ENCODE measurements at regions not wholly inside any gene's neighbourhood (a gene's known extent, or its start where the extent isn't known, plus 50 kb on each side); places are given as distances from the start of the nearest gene placed in this dataset.
A peak's percentile ranks its signal among the peaks of the same experiment; 100 is the strongest.
"Not testable (repeated sequence)": the region's sequence is repeated elsewhere in the genome, so short reads cannot be mapped to it uniquely, and the experiment has no call there.

DNA sequence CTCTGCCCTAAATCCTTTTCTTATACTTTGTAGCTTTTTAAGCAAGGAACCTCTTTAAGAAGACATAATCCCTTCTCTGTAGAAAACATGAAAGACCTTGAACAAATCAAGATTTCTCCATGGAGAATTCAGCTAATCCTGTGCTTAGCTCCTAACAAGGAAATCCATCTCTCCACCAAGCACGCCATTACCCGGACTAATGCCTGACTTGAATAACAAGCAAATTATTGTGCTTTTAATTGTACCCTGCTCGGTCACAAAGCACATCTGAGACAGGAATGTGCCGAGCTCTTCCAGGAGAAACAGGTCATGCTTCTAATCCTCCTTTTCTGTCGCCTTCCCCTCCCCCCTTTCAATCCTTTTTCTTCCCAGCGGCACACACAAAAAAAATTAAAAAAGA, 141.3 kb downstream of the PSAT1 start:
- no peak for DNase-seq (ENCODE audit: low spot score)

DNA sequence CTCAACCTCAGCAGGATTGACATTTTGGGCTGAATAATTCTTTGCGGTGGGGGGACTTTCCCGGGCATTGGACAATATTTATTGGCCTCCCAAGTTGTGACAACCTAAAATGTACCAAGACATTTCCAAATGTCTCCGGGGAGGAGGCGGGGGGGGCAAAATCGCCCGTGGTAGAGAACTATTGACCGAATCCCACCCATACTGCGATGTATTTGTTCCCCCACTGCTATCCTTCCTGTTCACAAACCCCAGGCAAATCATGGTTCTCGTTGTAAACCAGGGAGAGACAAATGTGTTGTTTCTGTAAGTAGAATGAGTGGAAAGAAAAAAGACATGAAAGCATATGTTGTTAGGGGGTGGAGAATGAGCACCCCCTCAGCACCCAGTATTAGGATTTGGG, 141.9 kb downstream of the PSAT1 start:
- no peak for DNase-seq (ENCODE audit: low spot score)

GRCh38 chr9:78439190-78439865, 142.4 kb downstream of the PSAT1 start:
- DNase-seq (ENCODE audit: low spot score): peak; percentile 88

DNA sequence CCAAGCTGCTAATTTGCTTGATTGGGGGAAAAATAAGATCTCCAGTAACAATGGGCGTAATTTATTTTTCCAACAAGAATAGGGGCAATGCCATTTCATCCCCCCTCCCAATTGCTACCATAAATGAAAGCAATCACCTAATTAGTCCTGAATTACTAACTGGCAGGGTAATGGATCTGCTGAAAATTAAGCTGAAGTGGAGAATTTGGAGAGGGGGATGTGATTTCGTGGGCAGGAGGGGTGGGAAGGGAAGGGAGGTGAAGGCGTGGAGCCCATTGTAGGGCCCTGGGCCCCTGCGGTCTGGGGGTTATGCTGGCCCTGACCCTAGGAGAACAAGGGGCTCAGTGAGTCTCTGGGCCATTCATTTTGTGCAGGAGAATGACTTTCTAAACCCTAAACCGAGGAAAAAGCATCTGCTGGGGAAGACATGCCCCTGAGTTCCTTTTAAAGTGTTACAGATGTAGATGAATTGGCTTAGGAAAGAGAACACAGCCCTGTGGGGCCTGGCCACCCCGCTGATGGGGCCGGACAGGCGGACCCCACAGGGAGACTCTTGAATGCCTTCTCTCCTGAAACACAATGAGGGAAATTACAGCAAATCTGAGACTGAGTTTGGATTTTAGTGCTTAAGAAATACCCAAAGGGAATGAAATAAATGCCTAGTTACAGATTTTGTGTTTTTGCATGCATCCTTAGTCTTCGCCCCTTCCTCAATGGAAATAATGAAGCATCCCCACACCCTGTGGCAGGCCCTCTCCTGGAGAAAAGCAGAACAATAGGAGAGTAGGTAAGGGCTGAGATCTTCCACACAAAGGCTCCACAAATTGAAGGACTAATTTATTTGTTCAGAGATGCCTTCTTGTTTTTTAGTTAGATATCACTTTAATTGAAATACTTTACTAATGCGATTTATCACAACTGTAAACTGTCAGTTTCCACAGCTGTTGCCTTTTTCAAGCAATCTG, 143.2 kb downstream of the PSAT1 start:
- DNase-seq (ENCODE audit: low spot score): no peak

- DNase-seq (ENCODE audit: low spot score): no peak
Observed at GRCh38 chr9:78441396-78441795, 144.5 kb downstream of the PSAT1 start.

DNA sequence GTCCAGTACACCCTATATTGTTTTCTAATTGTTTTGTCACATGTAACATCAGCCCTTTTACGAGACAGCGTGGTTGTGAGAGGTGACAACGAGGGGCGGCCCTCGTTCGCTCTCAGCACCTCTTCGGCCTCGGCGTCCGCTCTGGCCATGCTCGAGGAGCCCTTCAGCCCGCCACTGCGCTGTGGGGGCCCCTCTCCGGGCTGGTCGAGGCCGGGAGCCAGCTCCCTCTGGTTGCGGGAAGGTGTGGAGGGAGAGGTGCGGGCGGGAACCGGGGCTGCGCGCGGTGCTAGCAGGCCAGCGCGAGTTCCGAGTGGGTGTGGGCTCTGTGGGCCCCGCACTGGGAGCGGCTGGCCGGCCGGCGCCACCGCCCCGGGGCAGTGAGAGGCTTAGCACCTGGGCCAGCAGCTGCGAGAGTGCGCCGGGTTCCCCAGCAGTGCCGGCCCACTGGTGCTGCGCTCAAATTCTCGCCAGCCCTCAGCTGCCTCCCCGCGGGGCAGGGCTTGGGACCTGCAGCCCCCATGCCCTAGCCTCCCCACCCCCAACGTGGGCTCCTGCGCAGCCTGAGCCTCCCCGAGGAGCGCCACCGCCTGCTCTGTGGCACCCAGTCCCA, 145.0 kb downstream of the PSAT1 start:
- DNase-seq (ENCODE audit: low spot score): no peak

DNA sequence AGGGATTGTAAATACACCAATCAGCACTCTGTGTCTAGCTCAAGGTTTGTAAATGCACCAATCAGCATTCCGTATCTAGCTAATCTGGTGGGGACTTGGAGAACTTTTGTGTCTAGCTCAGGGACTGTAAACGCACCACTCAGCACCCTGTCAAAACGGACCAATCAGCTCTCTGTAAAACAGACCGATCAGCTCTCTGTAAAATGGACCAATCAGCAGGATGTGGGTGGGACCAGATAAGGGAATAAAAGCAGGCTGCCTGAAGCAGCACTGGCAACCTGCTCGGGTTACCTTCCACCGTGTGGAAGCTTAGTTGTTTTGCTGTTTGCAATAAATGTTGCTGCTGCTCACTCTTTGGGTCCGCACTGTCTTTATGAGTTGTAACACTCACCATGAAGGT, 145.7 kb downstream of the PSAT1 start:
- not testable (repeated sequence) for DNase-seq (ENCODE audit: low spot score)

GRCh38 chr9:78443946-78444345, 147.0 kb downstream of the PSAT1 start:
- DNase-seq (ENCODE audit: low spot score): no peak

- DNase-seq (ENCODE audit: low spot score): peak; percentile 17
Observed at GRCh38 chr9:78448960-78449673, 152.2 kb downstream of the PSAT1 start.

DNA sequence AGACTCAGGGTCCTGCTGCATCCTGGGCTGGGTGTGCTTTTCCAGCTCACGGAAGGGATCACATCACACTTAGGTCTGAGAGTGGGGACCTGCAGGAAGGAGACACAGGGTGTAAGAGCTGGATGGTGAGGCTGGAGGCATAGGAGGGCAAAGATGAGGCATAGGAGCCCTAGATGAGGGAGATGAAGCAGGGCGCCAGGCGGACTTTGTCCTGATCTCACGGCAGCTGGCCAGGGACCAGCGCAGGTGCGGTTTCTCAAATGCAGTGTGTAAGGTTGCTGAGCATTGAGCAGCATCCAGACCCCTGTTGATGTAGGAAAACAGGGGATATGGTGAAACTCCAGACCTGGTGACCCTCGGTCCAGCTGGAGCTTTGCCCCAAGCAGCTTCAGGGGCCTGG, 156.5 kb downstream of the PSAT1 start:
- DNase-seq (ENCODE audit: low spot score): no peak

DNA sequence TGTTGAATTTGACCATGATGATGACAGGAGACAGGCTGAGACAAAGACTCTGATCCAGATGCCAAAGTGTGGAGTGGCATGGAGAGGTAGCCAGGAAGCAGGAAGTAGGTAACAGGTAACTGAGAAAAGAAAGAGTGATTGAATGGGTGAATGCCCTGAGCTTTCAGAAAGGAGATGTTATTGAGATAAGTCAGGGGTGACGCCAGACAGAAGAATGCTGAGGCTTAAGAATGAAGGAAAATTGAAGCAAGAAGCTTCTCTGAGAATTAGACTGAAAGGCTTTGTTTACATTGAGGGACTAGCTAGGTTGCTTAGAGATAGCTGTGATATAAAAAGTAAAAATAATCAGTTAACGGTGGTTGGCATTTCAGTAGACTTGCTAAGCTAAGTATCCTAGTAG, 165.7 kb downstream of the PSAT1 start:
- DNase-seq (ENCODE audit: low spot score): no peak

DNA sequence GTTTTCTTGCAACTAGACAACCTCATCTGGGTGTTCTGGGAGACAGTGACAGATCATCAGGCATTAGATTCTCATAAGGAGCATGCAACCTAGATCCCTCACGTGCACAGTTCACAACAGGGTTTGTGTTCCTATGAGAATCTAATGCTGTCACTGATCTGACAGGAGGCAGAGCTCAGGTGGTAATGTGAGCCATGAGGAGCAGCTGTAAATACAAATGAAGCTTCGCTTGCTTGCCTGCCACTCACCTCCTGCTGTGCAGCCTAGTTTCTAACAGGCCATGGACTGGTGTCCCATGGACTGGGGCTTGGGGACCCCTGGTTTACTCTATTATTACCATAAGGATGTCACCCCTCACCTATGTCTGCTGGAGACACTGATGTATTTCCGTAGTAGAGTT, 166.8 kb downstream of the PSAT1 start:
- no peak for DNase-seq (ENCODE audit: low spot score)

GRCh38 chr9:78468231-78468630, 171.3 kb downstream of the PSAT1 start:
- no peak for DNase-seq (ENCODE audit: low spot score)

GRCh38 chr9:78468974-78469576, 172.2 kb downstream of the PSAT1 start:
- no peak for DNase-seq (ENCODE audit: low spot score)

- no peak for DNase-seq (ENCODE audit: low spot score)
Observed at GRCh38 chr9:78470216-78470615, 173.3 kb downstream of the PSAT1 start.

DNA sequence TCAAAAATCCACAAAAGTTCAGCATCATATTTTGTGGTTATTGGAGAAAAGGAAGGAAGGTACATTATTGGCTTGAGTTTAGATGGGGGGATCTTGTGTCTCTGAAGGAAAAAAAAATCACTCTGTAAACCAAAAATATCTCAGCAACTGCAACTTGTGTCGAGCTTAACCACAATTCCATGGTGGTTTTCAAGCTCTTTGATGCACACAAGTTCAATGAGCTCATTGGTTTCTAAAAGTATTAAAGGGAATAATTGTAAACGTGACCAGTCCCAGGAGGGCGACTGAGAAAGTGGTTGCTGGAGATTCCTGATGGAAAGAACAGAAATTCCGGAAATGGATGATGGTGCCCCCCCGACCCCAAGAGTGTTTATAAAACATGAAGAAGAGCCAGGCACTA, 173.8 kb downstream of the PSAT1 start:
- no peak for DNase-seq (ENCODE audit: low spot score)

DNA sequence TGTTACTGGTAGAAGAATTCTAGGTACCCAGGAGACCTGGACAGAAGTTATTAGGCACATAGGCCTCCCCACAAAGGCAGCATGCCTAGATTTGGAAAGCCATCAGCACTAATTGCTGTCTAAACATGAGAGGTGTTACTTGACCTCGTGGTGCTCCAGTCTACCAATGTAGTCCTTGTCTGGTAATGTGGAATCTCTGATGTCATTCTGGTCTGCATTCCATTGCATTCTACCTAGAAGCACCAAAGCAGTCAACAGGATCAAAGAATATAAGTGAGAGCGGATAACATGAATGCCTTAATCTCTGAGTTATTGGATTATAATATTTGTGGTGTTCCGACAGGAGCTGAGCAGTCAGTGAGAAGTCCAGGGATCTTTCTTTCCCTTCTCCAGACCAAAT, 175.2 kb downstream of the PSAT1 start:
- DNase-seq (ENCODE audit: low spot score): no peak

DNA sequence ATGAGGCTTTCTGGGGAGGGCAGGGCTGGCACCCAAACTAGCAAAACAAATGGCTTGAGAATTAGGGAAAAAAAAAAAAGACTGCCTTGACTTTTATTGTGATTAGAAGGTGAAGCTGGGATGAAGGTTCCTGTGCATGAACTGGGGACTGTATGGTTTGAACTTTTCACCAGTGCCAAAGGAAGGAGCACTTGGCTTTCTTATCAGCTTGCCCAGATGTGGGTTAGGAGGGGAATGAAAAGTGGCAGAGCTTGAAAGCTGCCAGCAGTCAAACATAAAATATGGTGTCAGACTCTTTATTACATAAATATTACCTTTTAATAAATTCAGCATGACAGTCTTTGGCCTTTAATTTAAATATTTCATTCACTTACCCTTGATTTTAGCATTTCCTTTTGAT, 182.5 kb downstream of the PSAT1 start:
- no peak for DNase-seq (ENCODE audit: low spot score)

DNA sequence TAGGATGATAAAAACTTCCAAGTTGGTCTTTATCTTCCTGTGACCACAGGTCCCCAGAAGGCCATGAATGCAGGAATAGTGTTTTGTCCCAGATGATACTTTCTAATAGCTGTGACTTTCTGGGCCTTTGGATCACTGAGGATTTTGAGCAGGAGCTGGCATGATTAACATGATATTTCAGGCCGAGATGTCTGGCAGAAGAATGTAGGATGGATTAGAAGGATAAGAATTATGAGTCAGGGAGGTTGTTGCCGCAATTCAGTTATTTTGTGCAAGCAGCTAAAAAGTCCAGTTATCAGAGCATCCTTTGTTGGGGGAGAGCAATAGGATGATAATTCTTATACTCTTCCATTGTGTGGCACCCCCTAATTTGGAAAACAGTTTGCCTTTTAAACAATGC, 189.7 kb downstream of the PSAT1 start:
- DNase-seq (ENCODE audit: low spot score): peak; percentile 83

- peak; percentile 53 for DNase-seq (ENCODE audit: low spot score)
Observed at GRCh38 chr9:78490231-78490630, 193.3 kb downstream of the PSAT1 start.

DNA sequence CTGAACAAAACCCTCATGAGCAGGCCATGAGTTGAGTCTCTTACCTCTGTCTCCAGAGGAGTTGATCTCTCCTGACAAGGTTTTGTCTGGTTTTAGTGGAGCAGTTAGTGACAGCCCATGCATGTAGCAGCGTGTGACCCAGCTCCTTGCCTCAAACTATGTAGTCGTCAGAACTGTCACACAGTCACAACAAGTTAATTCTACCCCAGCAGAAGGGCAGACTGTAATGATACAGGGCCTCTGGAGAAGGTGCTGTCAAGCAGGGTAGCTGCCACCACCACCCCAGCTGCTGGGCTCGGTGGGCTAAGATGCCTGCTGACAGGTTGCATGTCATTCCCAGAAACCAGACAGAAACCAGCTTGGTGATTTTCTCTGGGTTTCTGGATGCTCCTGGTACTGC, 194.5 kb downstream of the PSAT1 start:
- DNase-seq (ENCODE audit: low spot score): no peak

All from umbilical cord (tissue), 1 donor.